ENCODE measurements at regions not wholly inside any gene's neighbourhood (a gene's known extent, or its start where the extent isn't known, plus 50 kb on each side); places are given as distances from the start of the nearest gene placed in this dataset.

DNA sequence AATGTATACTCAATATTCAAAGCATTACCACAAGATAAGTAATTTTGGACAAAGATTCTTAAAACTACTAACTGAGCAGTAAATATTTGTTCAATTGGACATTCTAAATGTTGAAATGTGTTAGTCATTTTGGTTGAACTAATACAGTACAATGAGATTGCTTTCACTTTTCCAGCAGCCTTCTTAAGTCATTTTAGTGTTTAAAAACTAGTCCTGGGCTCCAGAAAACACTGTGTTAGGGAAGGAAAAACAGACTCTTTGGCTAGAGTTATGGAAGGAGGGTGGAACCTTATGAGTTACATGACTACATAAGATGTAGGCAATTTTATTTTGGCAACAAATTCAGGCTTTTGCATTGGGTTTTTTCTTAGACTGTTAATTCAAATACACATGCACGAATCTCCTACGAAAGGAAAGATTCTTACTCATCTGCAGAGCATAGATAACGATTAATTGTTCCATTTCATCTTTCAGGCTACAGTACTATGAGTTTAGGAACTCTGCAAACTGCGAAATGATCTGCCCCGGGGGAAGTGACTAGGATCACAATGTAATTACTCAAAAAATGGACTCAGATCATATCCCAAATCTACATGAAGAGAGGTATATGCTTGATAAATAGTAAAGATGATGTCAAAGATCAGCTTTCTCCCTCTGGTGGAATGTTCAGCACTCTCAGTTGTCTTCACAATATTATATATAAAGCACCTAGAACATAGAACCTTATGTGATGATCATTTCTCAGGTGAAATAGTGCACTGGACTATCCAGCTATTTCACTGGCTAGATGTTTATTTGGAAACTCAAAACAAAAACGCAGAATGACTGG is 492.8 kb upstream of the MDFIC2 start:
- H3K79me2 ChIP-seq (ENCODE audit: insufficient read depth, low read length) = no peaks in the 10 kb centered on the region
- no peaks in the 10 kb centered on the region for H3K9me2 ChIP-seq (ENCODE audit: low read depth, low read length)
- no peaks in the 10 kb centered on the region for H3F3A ChIP-seq (ENCODE audit: insufficient read depth, low read length)
- no peaks in the 10 kb centered on the region for H3K4me1 ChIP-seq (ENCODE audit: insufficient read depth, low read length, severe bottlenecking)
- no peaks in the 10 kb centered on the region for H4K20me1 ChIP-seq (ENCODE audit: insufficient read depth, low read length)
- no peak overlapping the region for H3K4me2 ChIP-seq (ENCODE audit: low read length)
- H3K27me3 ChIP-seq (ENCODE audit: insufficient read depth, low read length) = no peaks in the 10 kb centered on the region
- H3K9ac ChIP-seq (ENCODE audit: low read length) = no peak overlapping the region
- H2AFZ ChIP-seq (ENCODE audit: low read length) = no peak overlapping the region
- no peak overlapping the region for H3K27ac ChIP-seq (ENCODE audit: low read depth, low read length, poor library complexity, severe bottlenecking)
- TF ChIP-seq, protein P1, sequence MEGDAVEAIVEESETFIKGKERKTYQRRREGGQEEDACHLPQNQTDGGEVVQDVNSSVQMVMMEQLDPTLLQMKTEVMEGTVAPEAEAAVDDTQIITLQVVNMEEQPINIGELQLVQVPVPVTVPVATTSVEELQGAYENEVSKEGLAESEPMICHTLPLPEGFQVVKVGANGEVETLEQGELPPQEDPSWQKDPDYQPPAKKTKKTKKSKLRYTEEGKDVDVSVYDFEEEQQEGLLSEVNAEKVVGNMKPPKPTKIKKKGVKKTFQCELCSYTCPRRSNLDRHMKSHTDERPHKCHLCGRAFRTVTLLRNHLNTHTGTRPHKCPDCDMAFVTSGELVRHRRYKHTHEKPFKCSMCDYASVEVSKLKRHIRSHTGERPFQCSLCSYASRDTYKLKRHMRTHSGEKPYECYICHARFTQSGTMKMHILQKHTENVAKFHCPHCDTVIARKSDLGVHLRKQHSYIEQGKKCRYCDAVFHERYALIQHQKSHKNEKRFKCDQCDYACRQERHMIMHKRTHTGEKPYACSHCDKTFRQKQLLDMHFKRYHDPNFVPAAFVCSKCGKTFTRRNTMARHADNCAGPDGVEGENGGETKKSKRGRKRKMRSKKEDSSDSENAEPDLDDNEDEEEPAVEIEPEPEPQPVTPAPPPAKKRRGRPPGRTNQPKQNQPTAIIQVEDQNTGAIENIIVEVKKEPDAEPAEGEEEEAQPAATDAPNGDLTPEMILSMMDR (IDR thresholded peaks at IDR 0.05; ENCODE audit: low read length) = no peak
- no peak for TF ChIP-seq EZH2 (IDR thresholded peaks at IDR 0.05; ENCODE audit: borderline replicate concordance, low read length)
- no peaks in the 10 kb centered on the region for H3K9me3 ChIP-seq (ENCODE audit: low read length)
- H3K4me3 ChIP-seq (ENCODE audit: low read depth, low read length, poor library complexity, severe bottlenecking) = no peak overlapping the region
- no peaks in the 10 kb centered on the region for H3K36me3 ChIP-seq (ENCODE audit: insufficient read depth, low read length)

DNA sequence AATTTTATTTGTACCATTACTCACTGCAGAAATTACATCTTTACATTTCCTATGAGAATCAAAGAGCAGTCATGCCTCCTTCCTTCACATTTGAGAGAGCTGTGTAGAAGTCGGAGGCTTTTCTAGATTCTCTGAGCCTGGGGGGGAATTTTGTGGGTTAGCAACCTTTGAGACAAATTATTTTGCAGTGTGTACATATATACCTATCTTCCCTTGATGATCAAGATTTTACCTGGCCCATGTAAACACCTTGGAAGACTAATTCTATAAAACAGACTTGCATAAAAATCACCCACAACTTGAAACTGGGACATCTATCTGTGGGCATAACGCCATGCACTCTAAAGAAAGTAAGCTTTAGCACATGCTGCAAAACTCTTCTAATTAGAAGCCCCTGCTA is 491.5 kb upstream of the MDFIC2 start:
- H3K9ac ChIP-seq (ENCODE audit: low read length) = no peak overlapping the region
- no peak for TF ChIP-seq EZH2 (IDR thresholded peaks at IDR 0.05; ENCODE audit: borderline replicate concordance, low read length)
- no peaks in the 10 kb centered on the region for H3K9me3 ChIP-seq (ENCODE audit: low read length)
- no peak overlapping the region for H2AFZ ChIP-seq (ENCODE audit: low read length)
- no peak overlapping the region for H3K4me2 ChIP-seq (ENCODE audit: low read length)
- H3F3A ChIP-seq (ENCODE audit: insufficient read depth, low read length) = no peaks in the 10 kb centered on the region
- H3K27me3 ChIP-seq (ENCODE audit: insufficient read depth, low read length) = no peaks in the 10 kb centered on the region
- no peak overlapping the region for H3K4me3 ChIP-seq (ENCODE audit: low read depth, low read length, poor library complexity, severe bottlenecking)
- H3K36me3 ChIP-seq (ENCODE audit: insufficient read depth, low read length) = no peaks in the 10 kb centered on the region
- no peaks in the 10 kb centered on the region for H3K79me2 ChIP-seq (ENCODE audit: insufficient read depth, low read length)
- no peaks in the 10 kb centered on the region for H3K4me1 ChIP-seq (ENCODE audit: insufficient read depth, low read length, severe bottlenecking)
- H3K27ac ChIP-seq (ENCODE audit: low read depth, low read length, poor library complexity, severe bottlenecking) = no peak overlapping the region
- H3K9me2 ChIP-seq (ENCODE audit: low read depth, low read length) = no peaks in the 10 kb centered on the region
- H4K20me1 ChIP-seq (ENCODE audit: insufficient read depth, low read length) = no peaks in the 10 kb centered on the region

DNA sequence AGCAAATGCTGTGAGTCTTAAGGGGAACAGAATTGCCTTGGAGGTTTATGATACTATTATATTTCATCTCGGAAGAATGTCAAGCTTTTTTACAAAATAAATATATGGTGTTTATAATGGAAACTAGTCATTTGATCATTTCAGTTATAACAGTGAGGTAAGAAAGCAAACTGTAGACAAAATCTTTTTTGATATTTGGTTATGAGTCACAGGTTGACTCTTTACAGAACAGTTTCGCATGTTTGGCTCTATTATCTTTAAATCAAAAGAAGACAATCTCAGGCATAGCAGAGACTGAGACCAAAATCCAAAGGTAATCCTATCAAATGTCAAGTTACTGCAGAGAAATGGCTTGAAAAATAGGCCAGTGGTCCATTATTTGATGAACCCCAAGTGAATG is 490.9 kb upstream of the MDFIC2 start:
- Histone ChIP-seq H3K9ac (ENCODE audit: low read length) (no peak overlapping the region), H3K4me3 (ENCODE audit: low read depth, low read length, poor library complexity, severe bottlenecking) (no peak overlapping the region), H3K36me3 (ENCODE audit: insufficient read depth, low read length) (no peaks in the 10 kb centered on the region), H3K9me2 (ENCODE audit: low read depth, low read length) (no peaks in the 10 kb centered on the region), H3K27me3 (ENCODE audit: insufficient read depth, low read length) (no peaks in the 10 kb centered on the region), H3K27ac (ENCODE audit: low read depth, low read length, poor library complexity, severe bottlenecking) (no peak overlapping the region), H4K20me1 (ENCODE audit: insufficient read depth, low read length) (no peaks in the 10 kb centered on the region), H3K4me1 (ENCODE audit: insufficient read depth, low read length, severe bottlenecking) (no peaks in the 10 kb centered on the region), H3K4me2 (ENCODE audit: low read length) (no peak overlapping the region), H3F3A (ENCODE audit: insufficient read depth, low read length) (no peaks in the 10 kb centered on the region), H2AFZ (ENCODE audit: low read length) (no peak overlapping the region), H3K9me3 (ENCODE audit: low read length) (no peaks in the 10 kb centered on the region), H3K79me2 (ENCODE audit: insufficient read depth, low read length) (no peaks in the 10 kb centered on the region)
- TF ChIP-seq, protein P1 (IDR thresholded peaks at IDR 0.05; ENCODE audit: low read length) = no peak
- no peak for TF ChIP-seq EZH2 (IDR thresholded peaks at IDR 0.05; ENCODE audit: borderline replicate concordance, low read length)

DNA sequence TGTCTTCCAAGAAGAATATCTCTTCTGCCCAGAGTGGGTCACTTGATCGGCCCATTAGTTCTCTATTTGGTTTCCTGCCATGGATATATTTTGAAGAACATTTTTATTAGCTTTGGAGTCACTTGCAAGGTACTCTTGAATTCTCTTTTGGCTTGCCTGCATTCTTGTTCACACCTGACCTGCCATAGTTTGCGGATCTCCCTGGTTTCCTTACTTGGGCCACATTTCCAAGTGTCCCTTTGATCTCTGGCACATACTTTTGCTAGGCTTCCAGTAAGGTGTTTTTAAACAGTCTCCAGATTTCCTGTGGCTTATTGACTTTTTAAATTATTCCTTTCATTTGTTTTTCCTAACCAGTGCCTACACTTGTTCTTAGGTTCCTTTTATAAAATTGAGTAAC is 488.5 kb upstream of the MDFIC2 start:
- Histone ChIP-seq H2AFZ (ENCODE audit: low read length) (no peak overlapping the region), H3K27ac (ENCODE audit: low read depth, low read length, poor library complexity, severe bottlenecking) (no peak overlapping the region), H3K79me2 (ENCODE audit: insufficient read depth, low read length) (no peaks in the 10 kb centered on the region)

More for the DNA sequence above, 488.5 kb upstream of the MDFIC2 start:
- Histone ChIP-seq H3K4me3 (ENCODE audit: low read depth, low read length, poor library complexity, severe bottlenecking) (no peak overlapping the region), H3K9me3 (ENCODE audit: low read length) (no peaks in the 10 kb centered on the region), H3F3A (ENCODE audit: insufficient read depth, low read length) (no peaks in the 10 kb centered on the region), H3K4me1 (ENCODE audit: insufficient read depth, low read length, severe bottlenecking) (no peaks in the 10 kb centered on the region), H3K9ac (ENCODE audit: low read length) (no peak overlapping the region), H3K9me2 (ENCODE audit: low read depth, low read length) (no peaks in the 10 kb centered on the region), H3K4me2 (ENCODE audit: low read length) (no peak overlapping the region), H4K20me1 (ENCODE audit: insufficient read depth, low read length) (no peaks in the 10 kb centered on the region), H3K36me3 (ENCODE audit: insufficient read depth, low read length) (no peaks in the 10 kb centered on the region), H3K27me3 (ENCODE audit: insufficient read depth, low read length) (no peaks in the 10 kb centered on the region)
- no peak for TF ChIP-seq EZH2 (IDR thresholded peaks at IDR 0.05; ENCODE audit: borderline replicate concordance, low read length)
- TF ChIP-seq, protein P1 (IDR thresholded peaks at IDR 0.05; ENCODE audit: low read length) = no peak

Measured in OCI-LY1 (cell line).